ENCODE measurements at regions not wholly inside any gene's neighbourhood (a gene's known extent, or its start where the extent isn't known, plus 50 kb on each side); places are given as distances from the start of the nearest gene placed in this dataset.

GRCh38 chr12:126493366-126494108 lies 1428.3 kb downstream of the AACS start:
- Histone ChIP-seq H3K27ac (no peak overlapping the region), H3K4me3 (no peak overlapping the region)
- DNase-seq (ENCODE audit: low spot score): no peak
- no peak for TF ChIP-seq CTCF (IDR thresholded peaks at IDR 0.05)

GRCh38 chr12:126496201-126496600 lies 1431.0 kb downstream of the AACS start:
- no peak overlapping the region for H3K4me3 ChIP-seq
- H3K27ac ChIP-seq: no peak overlapping the region
- TF ChIP-seq CTCF (IDR thresholded peaks at IDR 0.05): no peak
- DNase-seq (ENCODE audit: low spot score): no peak

GRCh38 chr12:126506426-126507182 lies 1441.4 kb downstream of the AACS start:
- no peak for DNase-seq (ENCODE audit: low spot score)
- TF ChIP-seq CTCF (IDR thresholded peaks at IDR 0.05): no peak
- Histone ChIP-seq H3K27ac (no peak overlapping the region), H3K4me3 (no peak overlapping the region)

GRCh38 chr12:126507231-126507630 lies 1442.0 kb downstream of the AACS start:
- no peak for TF ChIP-seq CTCF (IDR thresholded peaks at IDR 0.05)
- no peak for DNase-seq (ENCODE audit: low spot score)
- H3K27ac ChIP-seq: no peak overlapping the region
- H3K4me3 ChIP-seq: no peak overlapping the region

- no peak for TF ChIP-seq CTCF (IDR thresholded peaks at IDR 0.05)
- no peak for DNase-seq (ENCODE audit: low spot score)
- Histone ChIP-seq H3K4me3 (no peak overlapping the region), H3K27ac (no peak overlapping the region)
Observed at GRCh38 chr12:126509572-126509971, 1444.3 kb downstream of the AACS start.

- Histone ChIP-seq H3K4me3 (no peak overlapping the region), H3K27ac (no peak overlapping the region)
- DNase-seq (ENCODE audit: low spot score): no peak
- TF ChIP-seq CTCF (IDR thresholded peaks at IDR 0.05): no peak
Observed at GRCh38 chr12:126510630-126511029, 1445.4 kb downstream of the AACS start.

Data from coronary artery (tissue), 2 donors.